ENCODE measurements at regions not wholly inside any gene's neighbourhood (a gene's known extent, or its start where the extent isn't known, plus 50 kb on each side); places are given as distances from the start of the nearest gene placed in this dataset.
"Not testable (repeated sequence)": the region's sequence is repeated elsewhere in the genome, so short reads cannot be mapped to it uniquely, and the experiment has no call there.

DNA sequence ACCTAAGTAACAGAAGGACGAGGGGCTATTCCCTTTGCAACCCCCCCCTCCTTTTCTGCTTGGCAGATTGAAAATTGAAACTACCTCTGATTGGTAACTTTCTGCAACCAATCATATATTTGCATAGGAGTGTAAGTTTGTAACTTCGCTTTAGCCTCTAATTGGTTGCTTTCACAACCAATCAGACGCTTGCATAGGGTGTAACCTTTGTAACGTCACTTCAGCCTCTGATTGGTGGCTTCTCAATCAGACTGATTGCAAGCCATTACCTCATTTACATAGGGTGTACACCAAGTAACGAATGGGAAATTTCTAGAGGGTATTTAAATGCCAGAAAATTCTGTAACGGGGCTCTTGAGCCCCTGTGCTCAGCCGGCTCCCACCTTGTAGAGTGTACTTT lies 131.9 kb upstream of the FOXD4L5 start:
- DNase-seq, result not testable (repeated sequence)

GRCh38 chr9:65414249-65414648 lies 129.2 kb upstream of the FOXD4L5 start:
- not testable (repeated sequence) for DNase-seq

GRCh38 chr9:65413371-65413770 lies 128.4 kb upstream of the FOXD4L5 start:
- DNase-seq, result not testable (repeated sequence)

- DNase-seq, result no peak
Observed at GRCh38 chr9:65411901-65412300, 126.9 kb upstream of the FOXD4L5 start.

DNA sequence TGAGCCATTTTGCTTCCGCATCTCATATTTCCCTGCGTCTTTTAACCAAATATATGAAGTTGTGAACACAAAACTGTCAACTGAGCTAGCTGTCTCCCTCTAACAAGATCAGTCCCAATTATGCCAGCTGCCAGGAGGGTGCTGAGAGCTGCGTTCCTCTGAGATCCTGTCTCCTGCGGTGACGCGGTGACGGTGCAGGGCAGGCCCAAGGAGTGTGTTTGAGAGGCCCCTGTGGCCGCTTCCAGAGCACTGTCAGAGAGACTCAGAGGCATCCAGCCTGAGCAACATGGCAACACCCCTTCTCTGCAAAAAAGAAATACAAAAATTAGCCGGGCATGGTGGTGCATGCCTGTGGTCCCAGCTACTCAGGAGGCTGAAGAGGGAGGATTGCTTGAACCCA lies 126.3 kb upstream of the FOXD4L5 start:
- DNase-seq, result no peak

DNA sequence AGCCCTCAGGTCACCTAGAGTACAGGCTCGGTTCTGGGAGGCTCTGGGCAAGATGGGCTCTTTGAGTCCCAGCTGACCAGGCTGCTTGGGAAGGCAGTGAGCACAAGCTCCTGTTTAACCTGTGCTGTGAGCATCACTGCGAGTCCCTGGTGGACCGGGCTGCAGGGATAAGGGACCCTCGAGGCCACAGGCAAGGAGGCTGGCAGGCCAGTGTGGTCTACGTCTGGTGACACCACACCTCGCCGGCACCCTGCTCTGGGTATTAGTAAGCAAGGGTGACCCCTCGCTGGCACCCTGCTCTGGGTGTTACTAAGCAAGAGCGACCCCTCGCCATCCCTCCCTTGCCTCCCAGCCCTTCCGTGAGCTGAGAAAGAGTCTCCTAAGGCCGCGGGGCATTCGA lies 125.9 kb upstream of the FOXD4L5 start:
- DNase-seq, result no peak

- no peak for DNase-seq
Observed at GRCh38 chr9:65409471-65409980, 124.5 kb upstream of the FOXD4L5 start.

- DNase-seq, result not testable (repeated sequence)
Observed at GRCh38 chr9:65408806-65409205, 123.8 kb upstream of the FOXD4L5 start.

- DNase-seq, result not testable (repeated sequence)
Observed at GRCh38 chr9:65406625-65407024, 121.6 kb upstream of the FOXD4L5 start.

GRCh38 chr9:65405766-65406165 lies 120.8 kb upstream of the FOXD4L5 start:
- not testable (repeated sequence) for DNase-seq

DNA sequence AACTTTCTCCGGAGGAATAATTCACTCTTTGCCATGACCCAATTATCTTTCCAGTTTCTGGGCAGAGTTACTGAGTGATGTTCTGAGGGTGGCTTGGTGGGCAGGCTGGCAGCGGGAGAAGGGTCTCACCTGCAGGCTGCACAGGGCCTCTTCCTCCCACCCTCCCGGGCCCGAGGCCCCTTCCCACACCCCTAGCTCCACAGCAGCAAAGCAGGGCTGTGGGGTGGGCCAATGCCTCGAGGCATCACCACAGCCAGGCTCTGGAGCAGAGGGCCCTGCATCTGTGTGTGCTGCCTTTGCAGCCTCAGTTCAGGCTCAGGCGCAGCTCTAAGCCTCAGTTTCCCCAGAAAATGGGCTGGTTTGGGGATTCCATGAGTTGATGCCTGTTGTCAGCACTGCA lies 120.2 kb upstream of the FOXD4L5 start:
- DNase-seq, result no peak

GRCh38 chr9:65404232-65405006 lies 119.4 kb upstream of the FOXD4L5 start:
- no peak for DNase-seq

GRCh38 chr9:65403721-65404120 lies 118.7 kb upstream of the FOXD4L5 start:
- DNase-seq, result no peak

- DNase-seq, result not testable (repeated sequence)
Observed at GRCh38 chr9:65403072-65403471, 118.1 kb upstream of the FOXD4L5 start.

GRCh38 chr9:65402206-65402870 lies 117.3 kb upstream of the FOXD4L5 start:
- DNase-seq, result not testable (repeated sequence)

GRCh38 chr9:65401456-65402045 lies 116.5 kb upstream of the FOXD4L5 start:
- DNase-seq, result not testable (repeated sequence)

DNA sequence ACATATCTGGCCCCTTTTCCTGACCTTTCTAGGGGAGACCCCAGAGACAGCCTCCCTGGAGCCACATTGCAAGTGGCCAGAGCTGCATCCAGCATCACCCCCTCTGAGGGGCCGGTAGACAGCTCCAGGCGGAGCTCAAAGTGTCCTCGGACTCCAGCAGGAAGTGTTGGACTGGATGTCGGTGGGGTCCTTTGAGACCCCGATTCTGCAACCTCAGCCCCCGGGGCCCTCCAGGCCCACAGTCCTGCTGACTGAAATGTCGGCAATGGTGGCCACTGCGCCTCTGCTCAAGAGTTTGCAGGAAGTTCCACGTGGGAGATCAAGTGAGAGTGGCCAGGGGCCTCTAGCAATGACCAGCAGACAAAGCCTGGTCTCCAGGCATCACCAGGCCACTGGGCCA lies 115.9 kb upstream of the FOXD4L5 start:
- no peak for DNase-seq

DNA sequence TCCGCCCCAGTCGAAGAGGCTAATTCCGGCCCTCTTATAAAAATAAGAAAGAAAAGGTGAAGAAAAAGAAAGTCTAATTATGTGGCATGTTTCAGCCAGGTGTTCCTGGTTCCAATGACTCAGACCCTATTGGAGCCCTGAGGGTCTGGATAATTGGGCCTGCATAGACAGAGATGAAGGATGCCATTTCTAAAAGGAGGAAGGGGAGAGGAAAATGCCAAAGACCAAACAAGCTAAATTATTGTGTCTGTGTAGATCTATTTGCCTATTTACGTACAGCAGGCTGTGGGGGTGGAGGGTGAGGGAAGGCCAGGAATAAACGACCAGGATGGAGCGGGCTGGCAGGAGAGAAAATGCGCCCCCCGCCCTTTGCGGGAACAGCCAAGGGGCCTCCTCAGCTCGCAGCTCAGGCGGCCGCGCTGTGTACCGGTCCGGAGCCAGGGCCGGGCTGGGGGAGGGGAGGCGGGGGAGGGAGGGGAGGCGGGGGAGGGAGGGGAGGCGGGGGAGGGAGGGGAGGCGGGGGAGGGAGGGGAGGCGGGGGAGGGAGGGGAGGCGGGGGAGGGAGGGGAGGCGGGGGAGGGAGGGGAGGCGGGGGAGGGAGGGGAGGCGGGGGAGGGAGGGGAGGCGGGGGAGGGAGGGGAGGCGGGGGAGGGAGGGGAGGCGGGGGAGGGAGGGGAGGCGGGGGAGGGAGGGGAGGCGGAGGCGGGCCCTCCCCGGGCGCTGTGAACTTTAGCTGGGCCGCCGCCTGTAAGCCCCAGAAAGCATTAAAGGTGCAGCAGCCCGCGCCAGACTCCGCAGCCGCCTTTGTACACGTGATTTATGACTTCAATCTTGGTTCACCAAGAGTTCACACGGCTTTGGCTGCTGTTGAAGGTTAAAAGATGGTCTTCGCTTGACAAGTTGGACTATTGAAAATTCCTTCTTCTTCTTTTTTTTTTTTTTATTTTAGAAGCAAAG lies 113.0 kb upstream of the FOXD4L5 start:
- not testable (repeated sequence) for DNase-seq

DNA sequence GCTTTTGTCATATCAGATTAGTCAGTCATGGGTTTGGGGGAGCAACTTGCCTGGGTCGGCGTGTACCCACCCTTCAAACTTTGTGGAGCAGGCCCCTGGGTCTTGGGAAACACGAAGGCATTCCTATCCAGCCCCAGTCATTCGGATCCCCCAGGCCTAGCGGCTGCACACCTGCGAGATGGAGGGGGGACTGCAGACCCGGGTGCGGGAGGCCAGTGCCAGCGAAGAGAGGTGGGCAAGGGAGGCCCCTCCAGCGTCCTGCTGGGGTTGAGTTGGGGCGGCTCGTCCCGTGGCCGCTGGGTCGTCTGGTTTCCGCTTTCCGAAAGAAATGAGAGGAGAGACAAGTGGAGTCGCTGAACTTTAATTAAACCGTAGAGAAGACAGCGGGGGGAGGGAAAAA lies 112.2 kb upstream of the FOXD4L5 start:
- DNase-seq, result not testable (repeated sequence)

DNA sequence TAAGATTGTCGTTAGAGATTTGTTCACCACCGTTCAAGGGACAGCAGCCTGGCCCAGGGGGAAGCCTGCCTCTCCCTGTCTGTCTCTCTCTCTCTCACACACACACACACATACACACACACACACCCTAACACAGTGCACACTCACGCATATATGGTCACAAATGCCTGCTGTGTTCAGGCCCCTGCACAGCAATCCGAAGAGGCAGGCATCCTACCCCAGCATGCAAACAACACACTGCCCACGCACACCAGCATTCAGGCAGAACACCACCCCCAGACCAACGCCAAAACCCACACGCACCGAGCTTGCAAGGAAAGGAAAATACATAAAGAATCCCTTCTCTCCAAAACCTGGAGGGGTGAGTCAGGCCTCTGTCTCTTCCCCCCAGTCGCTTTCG lies 111.6 kb upstream of the FOXD4L5 start:
- DNase-seq, result not testable (repeated sequence)

- not testable (repeated sequence) for DNase-seq
Observed at GRCh38 chr9:65395789-65396188, 110.8 kb upstream of the FOXD4L5 start.

DNA sequence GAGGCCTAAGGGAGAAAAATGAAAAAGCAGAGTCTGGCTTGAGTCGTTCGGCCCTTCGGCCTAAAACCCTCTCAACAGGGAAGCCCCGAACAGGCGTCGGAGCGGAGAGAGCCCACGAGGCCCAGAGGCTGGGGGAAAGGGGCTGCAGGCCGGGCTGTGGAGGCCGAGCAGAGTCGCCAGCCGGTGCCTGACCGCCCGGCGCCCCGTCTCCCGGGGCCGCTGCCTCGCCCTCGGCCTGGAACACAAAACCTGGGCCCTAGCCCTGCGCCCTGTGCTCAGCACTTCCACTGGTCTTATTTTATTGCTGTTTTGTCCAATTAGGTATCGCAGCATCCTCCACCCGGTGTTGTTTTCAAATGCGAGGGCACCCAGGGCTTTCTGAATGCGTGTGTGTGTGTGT lies 110.1 kb upstream of the FOXD4L5 start:
- DNase-seq, result not testable (repeated sequence)

Data from EL (cell line).